K562 (cell line): ENCODE measurements at regions not wholly inside any gene's neighbourhood (a gene's known extent, or its start where the extent isn't known, plus 50 kb on each side); places are given as distances from the start of the nearest gene placed in this dataset.

Experiments used
- ATAC-seq: fragments of 200-7000 bp; cut with Tn5 transposase; 3 replicates; pipeline ENCODE4 v1.9.1; 2020; ENCODE audit warnings: moderate library complexity
- BruUV-seq: library from RNA; stranded (reverse); fragments of 400-500 nt; replicated peaks from 2 replicates; lab custom pipeline; 2021; lab: Mats Ljungman, UMichigan
- CTCF ChIA-PET: fragments of 300-600 bp; formaldehyde crosslinking; extraction: SDS; loops from one replicate; lab custom pipeline; 2021; ENCODE audit warnings: low intra/inter-chr PET ratio; lab: Yijun Ruan, JAX
- POLR2A ChIA-PET: fragments of 300-600, 350-650 bp; sonication (Branson Sonifier 250); formaldehyde crosslinking; extraction: SDS; loops from one replicate; lab custom pipeline; 2021; ENCODE audit warnings: antibody characterized with exemption, inconsistent platforms; lab: Yijun Ruan, JAX
- DNase-seq, 4 experiments: peaks; one replicate each; pipeline versions ENCODE4 v3.0.0 to v3.0.0-alpha.2; 2011 to 2018; ENCODE audit warnings: low spot score in 3 of 4, mixed read lengths in 3 of 4; ENCODE audit errors: extremely low read depth in 1 of 4
- FAIRE-seq: peaks from 2 replicates; lab custom pipeline; 2011; peaks lifted over from hg19 to GRCh38; lab: Jason Lieb, UNC
- H2AFZ ChIP-seq: 2 replicates; pipeline ENCODE4 v1.6.0; 2011; ENCODE audit warnings: low read depth, low read length, control low read depth, inconsistent platforms
- H3K27ac ChIP-seq: fragments of 200-600 bp; 3 replicates; pipeline ENCODE4 v1.8.0; 2011; ENCODE audit warnings: low read depth, mild to moderate bottlenecking, control low read depth, inconsistent platforms, low read length, moderate library complexity, mixed read lengths; ENCODE audit errors: extremely low read depth
- H3K27me3 ChIP-seq, 2 experiments: fragments of 300-600 bp in 1 of 2; 2 replicates in 1 of 2; 3 replicates in 1 of 2; pipeline versions ENCODE4 v1.6.0 to v1.8.0; 2011; ENCODE audit warnings: inconsistent platforms in 2 of 2, low read length in 2 of 2, mild to moderate bottlenecking in 1 of 2, mixed read lengths in 1 of 2, moderate library complexity in 1 of 2; ENCODE audit not compliant: control insufficient read depth in 2 of 2, insufficient read depth in 2 of 2
- H3K36me3 ChIP-seq: fragments of 300-600 bp; 3 replicates; pipeline ENCODE4 v1.8.0; 2011; ENCODE audit warnings: mild to moderate bottlenecking, low read length, inconsistent platforms; ENCODE audit not compliant: control insufficient read depth, insufficient read depth
- H3K4me1 ChIP-seq, 2 experiments: fragments of 200-600 bp in 1 of 2; replicated peaks in 1 of 2; 2 replicates in 1 of 2; 3 replicates in 1 of 2; pipeline versions ENCODE4 v1.5.1 to v1.8.0; 2011; ENCODE audit warnings: inconsistent platforms in 2 of 2, low read length in 2 of 2, mild to moderate bottlenecking in 1 of 2, mixed read lengths in 1 of 2, moderate library complexity in 1 of 2; ENCODE audit not compliant: control insufficient read depth in 2 of 2, insufficient read depth in 2 of 2
- H3K4me2 ChIP-seq: 2 replicates; pipeline ENCODE4 v1.6.1; 2011; ENCODE audit warnings: low read length, control low read depth, inconsistent platforms, mixed read lengths; ENCODE audit not compliant: insufficient read depth
- H3K4me3 ChIP-seq: fragments of 200-600 bp; sonication (generic), shearing (Covaris generic); 2 replicates; pipeline ENCODE4 v1.5.1; 2016; ENCODE audit warnings: control low read depth, inconsistent platforms
- H3K79me2 ChIP-seq: fragments of 200-600 bp; 3 replicates; pipeline ENCODE4 v1.8.0; 2011; ENCODE audit warnings: low read length, inconsistent platforms; ENCODE audit not compliant: control insufficient read depth, insufficient read depth
- H3K9ac ChIP-seq, 2 experiments: 2 replicates each; pipeline versions ENCODE4 v1.6.0 to v1.6.1; 2011; ENCODE audit warnings: low read depth in 2 of 2, low read length in 2 of 2, control low read depth in 1 of 2, inconsistent platforms in 1 of 2, mild to moderate bottlenecking in 1 of 2, mixed read lengths in 1 of 2; ENCODE audit not compliant: insufficient read depth in 1 of 2
- H3K9me1 ChIP-seq: one replicate; pipeline ENCODE4 v1.6.0; 2011; ENCODE audit warnings: inconsistent platforms, mild to moderate bottlenecking, low read length, moderate library complexity; ENCODE audit not compliant: control insufficient read depth, insufficient read depth
- H3K9me3 ChIP-seq: replicated peaks from 2 replicates; pipeline ENCODE4 v1.5.1; 2011; ENCODE audit warnings: low read depth, low read length, inconsistent platforms; ENCODE audit not compliant: control insufficient read depth, insufficient read depth
- H4K20me1 ChIP-seq: replicated peaks from 2 replicates; pipeline ENCODE4 v1.6.1; 2011; ENCODE audit warnings: low read length, inconsistent platforms, mixed read lengths; ENCODE audit not compliant: control insufficient read depth, insufficient read depth
- ATF3 ChIP-seq, 2 experiments: fragments of 450-650 bp in 1 of 2; sonication (generic) in 1 of 2; formaldehyde crosslinking in 1 of 2; IDR thresholded peaks in 1 of 2; conservative IDR thresholded peaks in 1 of 2; 2 replicates each; pipeline versions ENCODE4 v1.6.1 to v1.8.1; 2016 to 2023; ENCODE audit warnings: mild to moderate bottlenecking in 2 of 2, moderate library complexity in 2 of 2, inconsistent platforms in 1 of 2, missing genetic modification reagents in 1 of 2
- CHCHD3 ChIP-seq: fragments of 250-450 bp; sonication (Bioruptor Pico); IDR thresholded peaks from 2 replicates; pipeline ENCODE4 v2.1.2; 2022; ENCODE audit warnings: mild to moderate bottlenecking
- CREB1 ChIP-seq, 2 experiments: sonication (generic) in 1 of 2; formaldehyde crosslinking in 1 of 2; IDR thresholded peaks; 2 replicates each; pipeline versions ENCODE4 v1.6.1 to v1.8.0; 2012 to 2022; ENCODE audit warnings: inconsistent platforms in 1 of 2, mild to moderate bottlenecking in 1 of 2, missing genetic modification reagents in 1 of 2, moderate library complexity in 1 of 2
- CREM ChIP-seq: IDR thresholded peaks from 2 replicates; pipeline ENCODE4 v1.6.1; 2014; ENCODE audit warnings: antibody characterized with exemption, low read depth
- HMGN3 ChIP-seq: IDR thresholded peaks from 2 replicates; pipeline ENCODE4 v1.6.1; 2011; ENCODE audit warnings: borderline replicate concordance, low read depth, mild to moderate bottlenecking, mixed read lengths, low read length; ENCODE audit not compliant: insufficient read length; ENCODE audit errors: extremely low read depth
- NFXL1 ChIP-seq: fragments of 450-650 bp; formaldehyde crosslinking; IDR thresholded peaks from 2 replicates; pipeline ENCODE4 v1.4.0; 2021; ENCODE audit warnings: mild to moderate bottlenecking
- NR2C1 ChIP-seq, 2 experiments: fragments of 450-650 bp; IDR thresholded peaks; 2 replicates each; pipeline ENCODE4 v1.6.1; 2017; ENCODE audit warnings: mild to moderate bottlenecking in 2 of 2, antibody characterized with exemption in 1 of 2, inconsistent platforms in 1 of 2, missing compliant biosample characterization in 1 of 2, missing genetic modification characterization in 1 of 2
- ZBTB7A ChIP-seq: IDR thresholded peaks from 2 replicates; pipeline ENCODE4 v1.6.1; 2011; ENCODE audit warnings: low read depth, mild to moderate bottlenecking, low read length, moderate library complexity, borderline replicate concordance; ENCODE audit not compliant: control insufficient read depth
- ZNF143 ChIP-seq: sonication (generic); formaldehyde crosslinking; IDR thresholded peaks from 2 replicates; pipeline ENCODE4 v1.9.0; 2022; ENCODE audit warnings: mild to moderate bottlenecking, missing genetic modification reagents
- ZNF436 ChIP-seq: fragments of 250-450, 450-650 bp; sonication (Bioruptor Pico); formaldehyde crosslinking; IDR thresholded peaks from 2 replicates; pipeline ENCODE4 v1.7.0; 2020; ENCODE audit warnings: mild to moderate bottlenecking
- ZNF445 ChIP-seq: fragments of 250-450 bp; sonication (Bioruptor Pico); IDR thresholded peaks from 2 replicates; pipeline ENCODE4 v1.4.0; 2020; ENCODE audit warnings: low read depth, mild to moderate bottlenecking, moderate library complexity
- ZNF511 ChIP-seq: sonication (generic); formaldehyde crosslinking; IDR thresholded peaks from 2 replicates; pipeline ENCODE4 v1.8.0; 2022; ENCODE audit warnings: mild to moderate bottlenecking, missing genetic modification reagents
- WGBS: fragments of 100-300 bp; shearing (Covaris generic); methylation state at CpG from one replicate; pipeline ENCODE4 v1.1.6; 2016; ENCODE audit warnings: low coverage, mixed read lengths; ENCODE audit not compliant: insufficient coverage; ENCODE audit errors: missing lambda C conversion rate; 5-methylcytosine and 5-hydroxymethylcytosine counted together
- in situ Hi-C: fragments of 300-500 bp; cut with MboI; formaldehyde crosslinking; loops from 4 replicates; pipeline ENCODE4 v1.15.0; 2018; ENCODE audit warnings: inconsistent platforms, mixed read lengths
- intact Hi-C: fragments of 100-400 bp; cut with micrococcal nuclease; formaldehyde crosslinking; loops from 2 replicates; pipeline ENCODE4 v1.14.2; 2022
- TF ChIP-seq, protein P1 (sequence below): fragments of 200-800 bp; sonication (Bioruptor generic); IDR thresholded peaks from 2 replicates; pipeline ENCODE4 v1.6.1; 2017; ENCODE audit warnings: missing genetic modification characterization, missing compliant biosample characterization

DNA sequence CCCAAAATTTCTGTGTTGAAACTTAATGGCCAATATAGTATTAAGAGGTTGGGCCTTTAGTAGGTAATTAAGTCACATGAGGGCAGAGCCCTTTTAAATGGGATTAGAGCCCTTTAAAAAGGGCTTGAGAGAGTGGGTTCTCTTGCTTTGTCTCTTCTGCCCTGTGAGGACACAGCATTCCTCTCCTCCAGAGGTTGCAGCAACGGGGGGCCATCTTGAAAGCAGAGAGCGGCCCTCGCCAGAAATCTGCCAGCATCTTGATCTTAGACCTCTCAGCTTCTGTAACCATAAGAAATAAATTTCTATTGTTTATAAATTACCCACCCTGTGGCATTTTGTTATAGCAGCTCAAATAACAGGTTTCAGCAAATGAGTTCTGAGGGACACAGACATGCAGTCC is 305.0 kb upstream of the LRP1B start:
- FAIRE-seq: no peak
- Histone ChIP-seq H3K9ac (no peak overlapping the region), H3K79me2 (no peaks in the 10 kb centered on the region), H3K4me1 (no peaks in the 10 kb centered on the region), H3K36me3 (no peaks in the 10 kb centered on the region), H2AFZ (no peak overlapping the region), H3K27me3 (no peaks in the 10 kb centered on the region), H3K9me1 (no peaks in the 10 kb centered on the region), H3K27ac (no peak overlapping the region), H3K9me3 (no peaks in the 10 kb centered on the region), H3K4me2 (no peak overlapping the region), H4K20me1 (no peaks in the 10 kb centered on the region), H3K4me3 (no peak overlapping the region)
- no peak for DNase-seq
- in situ Hi-C loops (no loop called here), intact Hi-C loops (no loop called here)
- 0% methylated on average over 3 of the region's 3 CpGs for WGBS
- no peak for ATAC-seq
- CTCF ChIA-PET: no interaction called here
- no peak for TF ChIP-seq HMGN3
- TF ChIP-seq ZNF436 (CRISPR knock-in tag): no peak
- no peak for TF ChIP-seq CHCHD3 (CRISPR knock-in tag)
- no peak for TF ChIP-seq NR2C1 (IDR thresholded peaks at IDR 0.05)
- TF ChIP-seq NR2C1 (tag; IDR thresholded peaks at IDR 0.05): no peak
- POLR2A ChIA-PET: no interaction called here
- no TSS peak for BruUV-seq

- Histone ChIP-seq H3K4me3 (no peak overlapping the region), H3K4me1 (no peaks in the 10 kb centered on the region), H3K9me3 (0 out of 2 replicates have a peak, but pooled peaks cover 2% of the 10 kb centered on the region), H3K27ac (no peak overlapping the region), H3K4me2 (no peak overlapping the region), H3K79me2 (no peaks in the 10 kb centered on the region), H2AFZ (no peak overlapping the region), H3K36me3 (no peaks in the 10 kb centered on the region), H3K9ac (no peak overlapping the region), H4K20me1 (no peaks in the 10 kb centered on the region), H3K9me1 (no peaks in the 10 kb centered on the region), H3K27me3 (no peaks in the 10 kb centered on the region)
- ATAC-seq (no peak), DNase-seq (no peak), FAIRE-seq (no peak)
- 0% methylated on average over 5 of the region's 5 CpGs for WGBS
- intact Hi-C loops: no loop called here
- no TSS peak for BruUV-seq
- in situ Hi-C loops: no loop called here
- CTCF ChIA-PET: no interaction called here
- POLR2A ChIA-PET: no interaction called here
- TF ChIP-seq ZNF143 (CRISPR knock-in tag) (no peak), ATF3 (IDR thresholded peaks at IDR 0.05) (no peak), ATF3 (CRISPR knock-in tag; conservative IDR thresholded peaks at IDR 0.05) (no peak), ZNF445 (CRISPR knock-in tag) (no peak), CREM (no peak), ZNF511 (CRISPR knock-in tag) (no peak), CREB1 (IDR thresholded peaks at IDR 0.05) (no peak), CREB1 (CRISPR knock-in tag; IDR thresholded peaks at IDR 0.05) (no peak), ZBTB7A (no peak), NFXL1 (CRISPR knock-in tag) (no peak)
- TF ChIP-seq, protein P1, sequence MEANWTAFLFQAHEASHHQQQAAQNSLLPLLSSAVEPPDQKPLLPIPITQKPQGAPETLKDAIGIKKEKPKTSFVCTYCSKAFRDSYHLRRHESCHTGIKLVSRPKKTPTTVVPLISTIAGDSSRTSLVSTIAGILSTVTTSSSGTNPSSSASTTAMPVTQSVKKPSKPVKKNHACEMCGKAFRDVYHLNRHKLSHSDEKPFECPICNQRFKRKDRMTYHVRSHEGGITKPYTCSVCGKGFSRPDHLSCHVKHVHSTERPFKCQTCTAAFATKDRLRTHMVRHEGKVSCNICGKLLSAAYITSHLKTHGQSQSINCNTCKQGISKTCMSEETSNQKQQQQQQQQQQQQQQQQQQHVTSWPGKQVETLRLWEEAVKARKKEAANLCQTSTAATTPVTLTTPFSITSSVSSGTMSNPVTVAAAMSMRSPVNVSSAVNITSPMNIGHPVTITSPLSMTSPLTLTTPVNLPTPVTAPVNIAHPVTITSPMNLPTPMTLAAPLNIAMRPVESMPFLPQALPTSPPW (CRISPR knock-in tag): no peak
Observed at GRCh38 chr2:142426064-142426463, 295.2 kb upstream of the LRP1B start.
